IMR-90 (cell line): ENCODE measurements at regions not wholly inside any gene's neighbourhood (a gene's known extent, or its start where the extent isn't known, plus 50 kb on each side); places are given as distances from the start of the nearest gene placed in this dataset.

Experiments
- ATAC-seq: fragments of 200-7000 bp; cut with Tn5 transposase; 2 replicates; pipeline ENCODE4 v1.9.1; 2020; ENCODE audit warnings: low read depth, mild to moderate bottlenecking, moderate library complexity
- BruUV-seq: library from RNA; stranded (reverse); fragments of 400-500 nt; replicated peaks from 2 replicates; lab custom pipeline; 2021; lab: Mats Ljungman, UMichigan
- CTCF ChIA-PET: fragments of 300-600 bp; formaldehyde crosslinking; extraction: SDS; loops from one replicate; lab custom pipeline; 2021; ENCODE audit warnings: antibody characterized with exemption; lab: Yijun Ruan, JAX
- POLR2A ChIA-PET: fragments of 300-600 bp; sonication (Branson Sonifier 250); formaldehyde crosslinking; loops from one replicate; lab custom pipeline; 2022; ENCODE audit warnings: antibody characterized with exemption; ENCODE audit not compliant: unreplicated experiment; lab: Charles Lee
- DNase-seq: peaks from one replicate; pipeline ENCODE4 v3.0.0; 2013
- H2AFZ ChIP-seq: replicated peaks from 2 replicates; pipeline ENCODE3; 2013; ENCODE audit warnings: low read length, mild to moderate bottlenecking; ENCODE audit not compliant: poor library complexity
- H2AK5ac ChIP-seq: 2 replicates; pipeline ENCODE4 v1.6.1; 2013; ENCODE audit warnings: low read depth, low read length, inconsistent platforms
- H2AK9ac ChIP-seq: replicated peaks from 2 replicates; pipeline ENCODE3; 2013; ENCODE audit warnings: mild to moderate bottlenecking, low read depth, low read length, moderate library complexity; ENCODE audit not compliant: poor library complexity
- H2BK120ac ChIP-seq: 2 replicates; pipeline ENCODE4 v1.6.1; 2013; ENCODE audit warnings: low read depth, low read length, inconsistent platforms
- H2BK15ac ChIP-seq: 3 replicates; pipeline ENCODE4 v1.6.1; 2013; ENCODE audit warnings: low read depth, low read length, inconsistent platforms
- H2BK20ac ChIP-seq: 2 replicates; pipeline ENCODE4 v1.6.1; 2013; ENCODE audit warnings: low read depth, mild to moderate bottlenecking, inconsistent platforms, low read length, moderate library complexity
- H2BK5ac ChIP-seq: 2 replicates; pipeline ENCODE4 v1.6.1; 2013; ENCODE audit warnings: mild to moderate bottlenecking, low read depth, low read length, inconsistent platforms; ENCODE audit not compliant: poor library complexity, severe bottlenecking
- H3K14ac ChIP-seq: replicated peaks from 2 replicates; pipeline ENCODE4 v1.6.1; 2013; ENCODE audit warnings: low read depth, low read length, inconsistent platforms
- H3K18ac ChIP-seq: 2 replicates; pipeline ENCODE4 v1.6.1; 2013; ENCODE audit warnings: low read depth, low read length, control low read depth
- H3K23ac ChIP-seq: 2 replicates; pipeline ENCODE4 v1.6.1; 2013; ENCODE audit warnings: low read depth, low read length, inconsistent platforms
- H3K27ac ChIP-seq: 2 replicates; pipeline ENCODE4 v1.5.1; 2013; ENCODE audit warnings: mild to moderate bottlenecking, control low read depth, low read length; ENCODE audit not compliant: insufficient read depth
- H3K27me3 ChIP-seq: 2 replicates; pipeline ENCODE4 v1.6.1; 2013; ENCODE audit warnings: low read length; ENCODE audit not compliant: control insufficient read depth, insufficient read depth
- H3K36me3 ChIP-seq: 2 replicates; pipeline ENCODE4 v1.6.1; 2013; ENCODE audit warnings: low read length, mixed read lengths; ENCODE audit not compliant: control insufficient read depth, insufficient read depth
- H3K4ac ChIP-seq: 2 replicates; pipeline ENCODE4 v1.6.1; 2013; ENCODE audit warnings: low read depth, low read length, inconsistent platforms
- H3K4me1 ChIP-seq: 2 replicates; pipeline ENCODE4 v1.6.1; 2013; ENCODE audit warnings: low read length, mixed read lengths; ENCODE audit not compliant: control insufficient read depth, insufficient read depth
- H3K4me2 ChIP-seq: 2 replicates; pipeline ENCODE4 v1.6.1; 2013; ENCODE audit warnings: low read depth, mild to moderate bottlenecking, control low read depth, low read length, moderate library complexity
- H3K4me3 ChIP-seq: 2 replicates; pipeline ENCODE4 v1.5.1; 2013; ENCODE audit warnings: low read depth, mild to moderate bottlenecking, control low read depth, low read length, moderate library complexity; ENCODE audit not compliant: insufficient read depth
- H3K56ac ChIP-seq: 2 replicates; pipeline ENCODE4 v1.6.1; 2013; ENCODE audit warnings: low read length, inconsistent platforms; ENCODE audit not compliant: insufficient read depth; ENCODE audit errors: extremely low read depth
- H3K79me1 ChIP-seq, 2 experiments: 2 replicates each; pipeline ENCODE4 v1.6.1; 2013; ENCODE audit warnings: low read length in 2 of 2, inconsistent platforms in 1 of 2, low read depth in 1 of 2
- H3K9ac ChIP-seq: 2 replicates; pipeline ENCODE4 v1.6.1; 2013; ENCODE audit warnings: low read depth, low read length, control low read depth
- H3K9me1 ChIP-seq: 2 replicates; pipeline ENCODE4 v1.6.1; 2013; ENCODE audit warnings: low read length, inconsistent platforms; ENCODE audit not compliant: insufficient read depth
- H3K9me3 ChIP-seq: 2 replicates; pipeline ENCODE4 v1.6.1; 2013; ENCODE audit warnings: low read length; ENCODE audit not compliant: control insufficient read depth, insufficient read depth
- H4K20me1 ChIP-seq: 2 replicates; pipeline ENCODE4 v1.6.1; 2013; ENCODE audit warnings: low read length, inconsistent platforms; ENCODE audit not compliant: insufficient read depth
- H4K5ac ChIP-seq: 2 replicates; pipeline ENCODE4 v1.6.1; 2013; ENCODE audit warnings: mild to moderate bottlenecking, low read depth, low read length, control low read depth
- H4K8ac ChIP-seq, 2 experiments: 2 replicates each; pipeline ENCODE4 v1.6.1; 2013; ENCODE audit warnings: low read depth in 2 of 2, low read length in 2 of 2, control low read depth in 1 of 2, inconsistent platforms in 1 of 2
- H4K91ac ChIP-seq: 2 replicates; pipeline ENCODE4 v1.6.1; 2013; ENCODE audit warnings: low read depth, low read length, inconsistent platforms; ENCODE audit not compliant: insufficient read depth
- CEBPB ChIP-seq: IDR thresholded peaks from 2 replicates; pipeline ENCODE4 v1.6.1; 2012; ENCODE audit warnings: low read depth, low read length, improper control_type of control experiment
- CTCF ChIP-seq: conservative IDR thresholded peaks from 2 replicates; pipeline ENCODE4 v1.5.1; 2012; ENCODE audit warnings: mild to moderate bottlenecking, low read depth, low read length, improper control_type of control experiment
- MAFK ChIP-seq: IDR thresholded peaks from 2 replicates; pipeline ENCODE4 v1.6.1; 2012; ENCODE audit warnings: low read depth, low read length, improper control_type of control experiment
- dilution Hi-C: fragments of 300-500 bp; cut with HindIII; formaldehyde crosslinking; loops from one replicate; pipeline ENCODE4 v1.14.3; 2018; ENCODE audit warnings: low sequenced_read_pairs; ENCODE audit not compliant: unreplicated experiment
- in situ Hi-C: fragments of 300-500 bp; cut with MboI; formaldehyde crosslinking; loops from 3 replicates; pipeline ENCODE4 v1.14.3; 2019; ENCODE audit warnings: low sequenced_read_pairs, inconsistent platforms, mixed read lengths
- intact Hi-C: fragments of 100-400 bp; cut with micrococcal nuclease; formaldehyde crosslinking; loops from 2 replicates; pipeline ENCODE4 v1.10.0; 2022

- no peaks in the 10 kb centered on the region for H3K4me1 ChIP-seq
- no peak overlapping the region for H2BK20ac ChIP-seq
- no peaks in the 10 kb centered on the region for H3K36me3 ChIP-seq
- no peak overlapping the region for H3K23ac ChIP-seq
- peaks cover 5% of the 10 kb centered on the region for H3K9me3 ChIP-seq
- no peaks in the 10 kb centered on the region for H4K20me1 ChIP-seq
- no peak overlapping the region for H3K4me2 ChIP-seq
- no peak overlapping the region for H3K14ac ChIP-seq
- in situ Hi-C loops (no loop called here), intact Hi-C loops (no loop called here), dilution Hi-C loops (no loop called here)
- DNase-seq (peak; percentile 22), ATAC-seq (no peak)
- H2BK120ac ChIP-seq = no peak overlapping the region
- no peak overlapping the region for H2AK5ac ChIP-seq
- no peak overlapping the region for H3K9ac ChIP-seq
- H2AK9ac ChIP-seq = no peak overlapping the region
- H2BK15ac ChIP-seq = no peak overlapping the region
- no peak overlapping the region for H4K91ac ChIP-seq
- H3K27ac ChIP-seq = no peak overlapping the region
- no peak overlapping the region for H3K56ac ChIP-seq
- no peak overlapping the region for H3K4ac ChIP-seq
- no peaks in the 10 kb centered on the region for H3K9me1 ChIP-seq
- ChIA-PET CTCF (no interaction called here), POLR2A (no interaction called here)
- no peak overlapping the region for H4K8ac ChIP-seq
- H4K5ac ChIP-seq = no peak overlapping the region
- no peak overlapping the region for H2AFZ ChIP-seq
- H2BK5ac ChIP-seq = no peak overlapping the region
- no peaks in the 10 kb centered on the region for H3K79me1 ChIP-seq
- TF ChIP-seq CTCF (no peak), MAFK (no peak), CEBPB (no peak)
- no peak overlapping the region for H3K18ac ChIP-seq
- no TSS peak for BruUV-seq
- no peak overlapping the region for H3K4me3 ChIP-seq
- no peaks in the 10 kb centered on the region for H3K27me3 ChIP-seq
These were observed 196.7 kb downstream of the MTERF1 start for GRCh38 chr7:91683823-91684222.
